ENCODE measurements at regions not wholly inside any gene's neighbourhood (a gene's known extent, or its start where the extent isn't known, plus 50 kb on each side); places are given as distances from the start of the nearest gene placed in this dataset.

DNA sequence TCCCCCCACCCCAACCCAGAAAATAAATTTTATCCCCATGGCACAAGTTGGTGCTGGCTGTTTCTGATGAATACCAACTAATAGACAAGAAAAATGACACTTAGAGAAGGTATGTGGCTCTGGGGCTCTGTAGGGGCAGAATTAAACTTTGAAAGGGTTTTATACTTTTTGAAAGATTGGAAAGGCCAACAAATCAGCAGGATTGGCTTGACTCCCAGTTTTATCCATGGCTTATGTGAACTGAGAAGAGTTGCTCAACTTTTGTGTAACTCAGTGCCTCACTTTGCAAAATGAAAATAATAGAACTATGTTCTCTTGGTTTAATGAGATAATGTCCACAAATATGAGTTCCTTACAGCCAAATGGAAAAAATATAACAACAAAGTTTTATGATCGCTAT lies 288.9 kb upstream of the KIF2A start:
- no peak for DNase-seq (ENCODE audit: low spot score)

DNA sequence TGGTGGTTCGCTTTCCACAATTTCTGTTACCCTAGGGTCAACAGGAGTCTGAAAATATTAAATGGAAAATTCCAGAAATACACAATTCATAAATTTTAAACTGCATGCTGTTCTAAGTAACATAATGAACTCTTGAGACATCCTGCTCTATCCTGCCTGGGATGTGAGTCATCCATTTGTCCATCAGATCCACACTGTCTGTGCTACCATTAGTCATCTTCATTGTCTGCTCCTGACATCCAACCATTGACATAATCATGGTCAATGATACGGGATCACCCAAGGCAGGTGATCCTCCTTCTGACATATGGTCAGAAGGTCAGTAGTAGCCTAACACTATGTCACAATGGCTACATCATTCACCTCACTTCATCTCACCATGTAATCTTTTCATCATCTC lies 276.7 kb upstream of the KIF2A start:
- DNase-seq (ENCODE audit: low spot score): no peak

DNA sequence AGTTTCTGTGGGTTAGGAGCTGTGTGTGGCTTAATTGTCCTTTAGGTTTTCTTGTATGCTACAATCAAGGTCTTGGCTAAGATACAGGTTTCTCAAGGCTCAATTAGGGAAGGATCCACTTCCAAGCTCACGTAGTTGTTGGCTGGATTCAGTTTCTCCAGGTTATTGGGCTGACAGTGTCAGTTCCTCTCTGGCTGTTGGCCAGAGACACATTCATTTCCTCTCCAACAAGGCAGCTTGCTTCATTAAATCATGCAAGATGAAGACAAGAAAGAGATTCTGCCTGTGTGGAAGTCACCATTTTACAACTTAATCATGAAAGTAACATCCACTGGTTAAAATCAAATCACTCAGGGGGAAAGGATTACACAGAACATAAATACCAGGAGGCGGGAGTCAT lies 275.7 kb upstream of the KIF2A start:
- no peak for DNase-seq (ENCODE audit: low spot score)

DNA sequence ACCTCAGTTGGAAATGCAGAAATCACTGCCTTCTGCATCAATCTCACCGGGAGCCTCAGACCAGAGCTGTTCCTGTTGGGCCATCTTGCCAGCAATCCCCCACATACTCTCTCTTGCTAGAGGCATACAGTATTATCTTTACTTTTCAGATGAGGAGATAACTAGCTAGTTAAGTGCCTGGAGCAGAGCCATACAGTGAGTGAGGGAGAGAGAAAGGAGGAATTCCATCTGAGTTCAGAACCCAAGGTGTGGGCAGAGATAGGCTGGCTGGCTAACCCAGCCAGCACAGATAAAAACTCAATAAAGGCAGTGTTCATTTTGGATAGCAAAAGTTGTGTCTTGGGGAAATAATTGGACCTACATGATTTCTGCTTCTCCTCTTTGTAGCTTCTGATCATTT lies 268.0 kb upstream of the KIF2A start:
- DNase-seq (ENCODE audit: low spot score): no peak

DNA sequence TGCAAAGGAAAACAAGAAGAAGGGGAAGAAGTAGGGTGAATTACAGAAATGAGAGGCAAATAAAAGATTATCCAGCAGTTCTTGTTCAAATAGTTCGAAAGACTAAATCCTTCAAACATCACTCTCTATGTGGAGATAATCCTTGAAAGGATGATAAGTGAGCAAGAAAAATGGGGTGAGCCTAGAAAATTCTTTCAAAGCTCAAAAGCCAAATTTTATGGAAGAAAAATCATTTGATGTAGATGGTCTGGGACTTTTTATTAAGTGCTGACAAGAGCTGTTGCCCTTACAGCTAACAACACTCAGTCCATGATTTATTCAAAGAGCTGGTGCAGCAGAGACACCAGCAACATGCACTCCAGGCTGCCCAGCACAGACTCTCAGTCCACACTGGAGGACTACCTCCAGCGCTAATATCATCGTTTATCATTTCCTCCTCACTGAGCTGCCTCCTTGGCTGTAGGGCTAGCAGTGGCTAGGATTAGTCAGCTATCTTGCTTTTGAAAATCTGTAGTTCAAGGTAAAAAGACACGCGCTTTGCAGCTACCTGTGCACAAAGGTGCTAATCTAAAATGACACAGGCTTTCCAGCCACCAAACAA lies 264.8 kb upstream of the KIF2A start:
- DNase-seq (ENCODE audit: low spot score): no peak

DNA sequence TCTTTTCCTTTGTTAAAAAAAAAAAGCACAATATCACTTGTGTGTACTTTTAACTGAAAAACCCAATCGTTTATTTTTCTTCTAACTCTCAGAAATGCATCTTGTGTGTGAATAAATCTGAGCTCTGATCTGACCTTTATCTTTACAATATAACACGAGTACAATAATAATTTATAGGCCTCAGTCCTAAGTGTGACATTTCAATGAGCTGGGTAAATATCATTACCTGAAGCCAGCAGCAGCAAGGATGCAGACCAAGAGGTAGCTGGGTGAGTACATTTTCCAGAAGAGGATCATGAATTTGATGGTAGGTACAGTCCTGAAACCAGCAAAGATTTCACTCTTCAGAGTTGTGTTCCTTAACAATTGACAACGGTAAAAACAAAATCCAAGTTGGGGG lies 264.0 kb upstream of the KIF2A start:
- DNase-seq (ENCODE audit: low spot score): no peak

DNA sequence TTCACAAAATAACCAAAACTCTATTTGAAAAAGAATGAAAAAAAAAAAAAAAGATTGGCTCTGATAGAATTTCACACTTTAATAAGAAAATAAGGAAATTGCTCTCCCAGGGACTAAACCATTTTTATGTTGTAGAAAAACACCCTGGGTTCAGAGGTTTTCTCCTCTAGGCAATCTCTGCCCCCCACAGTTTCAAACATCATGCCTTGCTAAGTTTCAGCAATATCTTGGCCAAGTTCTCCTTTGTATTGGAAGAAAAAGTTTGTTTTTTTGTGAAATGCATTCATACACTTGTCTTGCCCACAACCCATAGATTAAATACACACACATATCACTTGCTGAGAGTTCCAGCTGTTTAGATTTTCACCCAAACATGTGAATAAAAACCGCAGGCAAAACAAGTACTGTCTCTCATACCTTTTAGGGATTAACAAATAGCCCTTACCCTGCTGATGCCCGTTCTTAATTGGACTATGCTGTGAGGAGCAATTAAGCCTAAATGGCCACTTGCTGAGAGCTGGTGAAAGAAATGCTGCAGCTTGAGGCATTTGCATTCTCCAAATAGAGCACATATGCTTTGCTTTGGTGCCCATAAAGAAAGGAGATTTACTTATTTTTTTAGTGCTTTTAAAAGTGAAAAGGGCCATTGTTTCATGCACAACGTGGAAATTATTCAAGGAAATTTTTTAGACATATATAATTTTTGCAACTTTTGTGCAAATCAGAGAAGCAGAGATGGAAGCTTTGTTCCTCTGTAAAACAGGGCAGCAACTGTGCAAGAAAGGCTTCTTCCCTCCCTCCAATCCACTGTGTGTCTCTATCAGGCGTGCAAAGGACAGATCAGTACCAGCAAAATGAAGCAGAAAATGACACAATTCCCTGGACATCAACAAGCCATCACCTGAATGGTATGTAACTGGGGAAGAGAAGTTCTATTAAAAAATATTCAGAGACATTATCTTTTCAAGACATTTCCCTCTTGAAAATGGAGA lies 262.4 kb upstream of the KIF2A start:
- no peak for DNase-seq (ENCODE audit: low spot score)

DNA sequence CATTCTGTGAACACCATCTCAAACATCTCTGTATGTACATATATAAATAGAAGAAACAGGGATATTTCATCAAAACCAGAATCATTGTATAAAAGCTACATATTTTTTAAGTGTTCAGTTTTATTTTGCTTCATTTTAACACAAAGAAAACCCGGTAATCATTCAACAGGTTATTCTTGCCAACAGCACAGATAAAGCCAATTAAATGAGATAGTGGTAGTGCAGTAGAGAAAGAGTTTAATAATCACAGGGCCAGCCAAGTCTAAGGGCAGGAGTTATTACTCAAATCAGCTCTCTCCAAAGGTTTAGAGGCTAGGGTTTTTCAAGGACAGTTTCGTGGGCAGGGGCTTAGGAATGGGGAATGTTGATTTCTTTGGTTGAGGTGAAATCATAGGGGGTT lies 261.0 kb upstream of the KIF2A start:
- no peak for DNase-seq (ENCODE audit: low spot score)

DNA sequence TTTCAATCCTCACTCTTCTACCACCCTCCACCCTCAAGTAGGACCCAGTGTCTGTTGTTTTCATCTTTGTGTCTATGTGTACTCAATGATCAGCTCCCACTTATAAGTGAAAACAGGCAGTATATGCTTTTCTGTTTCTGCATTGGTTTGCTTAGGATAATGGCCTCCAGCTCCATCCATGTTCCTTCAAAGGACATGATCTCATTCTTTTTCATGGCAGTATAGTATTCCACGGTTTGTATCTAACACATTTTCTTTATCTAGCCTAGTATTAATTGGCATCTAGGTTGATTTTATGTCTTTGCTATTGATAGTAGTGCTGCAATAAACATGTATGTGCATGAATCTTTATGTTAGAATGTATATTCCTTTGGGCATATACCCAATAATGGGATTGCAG lies 259.8 kb upstream of the KIF2A start:
- DNase-seq (ENCODE audit: low spot score): no peak

DNA sequence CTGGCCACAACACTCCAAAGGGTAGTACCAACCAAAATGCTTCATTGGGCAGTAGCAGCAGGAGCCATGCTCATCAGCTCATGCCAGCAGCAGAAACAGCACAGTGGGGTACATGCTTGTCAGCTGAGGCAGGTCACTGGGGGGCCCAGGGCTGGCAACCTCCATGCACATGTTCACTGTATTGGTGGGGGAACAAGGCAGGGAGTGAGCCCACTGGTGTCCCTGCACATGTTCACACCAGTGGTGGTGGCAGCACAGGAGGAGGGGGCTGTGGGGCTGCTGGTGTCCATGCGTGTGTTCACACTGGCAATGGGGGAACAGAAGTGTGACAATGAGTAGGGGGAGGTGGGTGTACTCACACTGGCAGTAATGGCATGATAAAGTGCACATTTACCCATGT lies 254.3 kb upstream of the KIF2A start:
- no peak for DNase-seq (ENCODE audit: low spot score)

DNA sequence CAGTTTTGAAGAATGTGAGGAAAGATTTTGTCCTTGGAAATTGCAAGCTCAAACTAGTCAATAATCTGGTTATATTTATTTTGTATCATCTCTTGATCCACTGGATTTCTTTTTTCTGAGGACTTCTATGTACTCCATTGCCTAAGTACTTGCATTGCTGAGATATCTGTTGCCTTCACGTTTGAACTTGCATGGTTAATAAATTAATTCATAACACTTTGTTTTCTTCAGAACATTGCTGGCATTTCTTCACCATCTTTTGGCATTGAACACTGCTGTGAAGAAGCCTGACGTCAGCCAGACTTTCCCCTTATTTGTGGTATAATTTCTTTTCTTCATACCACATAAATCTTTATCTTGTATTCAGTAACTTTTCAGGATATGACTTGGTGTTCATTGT lies 246.0 kb upstream of the KIF2A start:
- no peak for DNase-seq (ENCODE audit: low spot score)

DNA sequence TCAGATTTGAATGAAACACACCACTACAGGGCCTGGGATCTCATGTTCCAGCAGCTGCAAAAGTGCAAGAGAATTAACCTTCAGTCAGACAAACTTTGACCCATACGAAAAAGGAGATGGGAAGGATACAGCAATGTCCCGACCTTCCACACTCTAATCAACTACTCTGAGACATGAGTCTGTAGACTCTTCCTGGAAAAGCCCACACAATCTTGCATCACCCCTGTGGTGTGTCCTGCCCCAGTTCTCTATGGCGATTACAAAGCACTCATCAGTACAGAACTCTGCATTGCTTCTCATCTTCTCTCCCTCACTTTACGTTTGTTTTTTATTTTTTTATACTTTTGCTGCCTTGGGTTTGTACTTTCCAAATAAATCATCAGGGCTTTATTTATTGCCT lies 241.0 kb upstream of the KIF2A start:
- DNase-seq (ENCODE audit: low spot score): no peak

DNA sequence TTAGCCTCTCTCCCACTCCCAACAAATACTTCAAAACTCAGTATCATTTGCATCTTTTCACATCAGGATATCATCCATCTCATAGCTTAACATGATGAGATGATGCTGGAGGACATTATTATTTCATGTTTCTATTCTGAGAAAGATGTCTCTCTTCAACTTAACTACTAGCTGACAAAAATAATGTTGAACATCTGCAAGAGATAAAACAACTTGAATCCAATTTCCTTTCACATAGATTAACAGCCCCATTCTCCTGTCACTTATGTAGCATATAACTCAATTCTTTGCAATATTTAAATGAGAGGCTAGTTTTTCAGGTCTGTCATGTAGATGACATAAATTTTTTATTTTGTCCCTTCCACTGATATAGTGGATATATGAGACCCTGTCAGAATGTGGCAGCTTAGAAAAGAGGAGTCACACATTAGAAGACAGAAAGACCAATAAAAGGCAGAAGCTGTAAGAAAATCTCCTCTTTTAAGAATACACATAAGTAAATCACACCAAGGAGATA lies 239.2 kb upstream of the KIF2A start:
- DNase-seq (ENCODE audit: low spot score): no peak

DNA sequence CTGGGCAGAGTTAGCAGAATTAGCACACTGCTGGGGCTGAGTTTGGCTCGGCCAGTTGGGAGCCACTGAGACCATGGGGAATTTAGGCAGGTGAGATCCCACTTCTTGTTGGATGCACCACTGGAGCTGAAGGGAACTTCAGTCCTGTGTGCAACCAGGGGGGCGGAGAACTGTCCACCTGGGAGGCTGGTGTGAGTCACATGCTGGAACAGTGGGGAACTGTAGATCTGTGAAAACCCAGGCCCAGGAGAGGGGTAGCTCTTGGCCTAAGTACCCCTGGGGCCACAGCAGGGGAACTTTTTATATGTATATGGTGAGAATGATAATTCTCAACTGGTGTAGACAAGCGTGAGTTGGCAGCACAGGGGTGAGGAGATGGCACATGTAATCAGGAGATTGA lies 237.5 kb upstream of the KIF2A start:
- no peak for DNase-seq (ENCODE audit: low spot score)

DNA sequence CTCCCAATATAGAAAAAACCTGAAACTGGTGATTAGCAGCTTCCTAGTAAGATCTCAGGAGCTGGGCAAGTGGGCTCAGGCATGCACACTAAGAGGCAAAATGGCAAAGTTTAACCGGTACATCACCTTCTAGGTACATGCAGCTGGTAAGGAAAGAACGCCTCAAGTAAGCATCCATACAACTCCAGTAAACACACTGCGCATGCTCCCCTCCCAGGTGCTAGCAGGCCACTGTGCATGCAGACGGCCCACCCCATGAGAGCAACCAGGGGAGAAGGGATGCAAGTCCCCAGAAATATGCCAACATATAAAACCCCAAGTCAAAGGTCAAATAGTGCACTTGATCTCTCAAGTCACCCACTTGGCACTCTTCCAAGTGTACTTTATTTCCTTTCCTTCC lies 228.6 kb upstream of the KIF2A start:
- DNase-seq (ENCODE audit: low spot score): no peak

DNA sequence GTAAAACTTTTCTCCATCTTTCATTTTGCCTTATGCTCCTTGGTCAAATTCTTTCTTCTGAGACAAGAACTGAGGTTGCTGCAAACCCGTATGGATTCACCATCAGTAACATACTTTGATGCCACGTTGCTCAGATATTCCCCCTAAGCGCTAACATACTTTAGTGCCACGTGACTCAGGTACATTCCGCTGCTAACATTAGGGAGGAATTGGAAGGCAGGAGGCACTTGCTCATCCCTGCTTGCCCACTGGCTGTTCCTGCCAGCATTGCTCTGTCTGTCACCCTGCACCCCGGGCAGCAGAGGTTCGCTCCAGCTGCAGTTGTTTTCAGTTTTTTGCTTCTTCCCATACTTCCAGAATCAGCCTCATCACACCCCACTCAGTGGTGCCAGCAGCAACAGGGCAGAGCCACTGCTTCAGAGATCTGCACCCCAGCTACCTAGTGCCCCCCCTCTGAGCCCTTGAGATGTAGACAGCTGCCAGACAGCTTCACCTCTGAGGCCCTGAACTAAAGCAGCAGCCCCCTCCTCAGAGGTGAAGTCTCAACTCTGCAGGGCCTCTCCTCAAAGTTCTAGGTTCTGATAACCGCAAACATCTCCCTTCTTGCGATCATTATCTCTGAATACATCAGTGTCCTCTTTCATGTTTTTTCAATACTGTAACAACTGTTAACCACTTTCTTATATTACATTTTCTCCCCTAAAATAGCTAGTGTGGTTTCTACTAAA lies 228.0 kb upstream of the KIF2A start:
- DNase-seq (ENCODE audit: low spot score): no peak

DNA sequence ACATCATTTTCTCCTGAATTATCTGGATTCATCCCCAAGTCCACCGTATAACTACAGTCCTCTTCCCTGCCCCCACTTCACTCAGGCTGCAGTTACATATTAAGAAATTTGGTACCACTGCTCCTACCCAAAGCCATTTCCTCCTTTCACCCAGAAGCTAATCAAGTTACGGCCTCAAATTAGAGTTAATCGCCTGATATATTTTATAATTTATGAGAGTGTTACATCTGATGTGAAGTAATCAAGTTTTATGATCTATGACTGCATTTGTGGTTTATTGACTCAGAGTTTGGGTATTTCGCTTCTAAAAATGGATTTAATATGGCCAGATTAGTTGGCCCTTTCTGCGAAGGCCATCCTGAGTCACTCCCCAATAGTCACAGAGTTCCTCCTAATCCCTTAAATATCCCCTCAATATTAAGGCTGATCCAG lies 223.6 kb upstream of the KIF2A start:
- DNase-seq (ENCODE audit: low spot score): no peak

DNA sequence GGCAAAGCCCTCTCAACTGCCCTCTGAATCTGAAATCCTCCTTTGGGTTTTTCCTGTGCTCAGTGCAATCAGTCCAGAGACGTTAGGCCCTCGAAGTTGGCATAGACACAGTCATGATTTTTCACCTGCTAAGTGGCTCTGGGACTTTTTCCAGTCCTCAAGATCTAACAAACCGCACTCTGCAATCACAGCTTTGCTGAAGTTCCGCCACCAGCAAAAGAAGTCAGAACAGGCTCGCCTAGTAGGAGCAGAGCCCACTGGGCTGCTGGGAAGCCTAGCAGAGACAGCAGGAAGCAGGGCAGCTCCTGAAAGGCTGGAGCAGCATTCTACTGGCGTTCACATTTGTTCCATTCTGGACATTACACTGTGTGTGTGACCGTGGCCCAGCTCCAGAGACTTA lies 222.8 kb upstream of the KIF2A start:
- no peak for DNase-seq (ENCODE audit: low spot score)

DNA sequence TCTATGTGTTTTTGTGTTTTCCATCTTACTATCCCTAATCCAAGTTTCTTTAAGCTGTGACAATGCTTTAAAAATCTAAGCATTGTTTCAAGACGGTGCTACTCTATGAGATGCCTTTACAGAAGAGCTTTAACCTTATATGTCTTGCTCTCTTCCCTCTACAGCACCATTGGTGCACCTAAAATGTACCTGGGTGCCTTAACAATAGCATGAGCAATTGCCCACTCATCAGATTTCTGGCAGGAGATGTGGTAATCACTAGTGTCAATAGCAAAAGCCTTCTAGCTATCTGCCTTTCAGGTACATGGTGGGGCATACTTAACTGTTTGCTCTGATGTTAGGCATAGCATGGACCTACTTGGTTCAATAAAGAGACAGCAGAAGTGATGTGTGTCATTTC lies 222.3 kb upstream of the KIF2A start:
- DNase-seq (ENCODE audit: low spot score): no peak

DNA sequence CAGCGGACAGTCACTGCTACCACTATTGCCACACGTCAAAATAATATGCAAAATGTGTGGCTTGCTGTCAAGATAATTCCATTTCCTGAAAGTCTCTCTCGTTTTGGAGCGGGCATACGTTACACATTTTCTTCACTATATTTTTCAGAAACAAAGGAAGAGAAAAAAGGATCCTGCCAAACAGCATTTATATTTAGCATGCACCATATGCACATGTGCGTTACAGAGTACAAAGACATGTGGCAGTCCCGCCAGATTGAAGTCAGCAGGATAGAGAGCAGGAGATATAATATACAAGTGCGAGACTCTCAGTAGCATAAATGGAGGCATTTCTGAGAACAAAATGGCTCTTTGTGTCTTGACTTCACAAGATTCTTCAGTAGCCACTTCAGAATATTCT lies 221.6 kb upstream of the KIF2A start:
- no peak for DNase-seq (ENCODE audit: low spot score)

DNA sequence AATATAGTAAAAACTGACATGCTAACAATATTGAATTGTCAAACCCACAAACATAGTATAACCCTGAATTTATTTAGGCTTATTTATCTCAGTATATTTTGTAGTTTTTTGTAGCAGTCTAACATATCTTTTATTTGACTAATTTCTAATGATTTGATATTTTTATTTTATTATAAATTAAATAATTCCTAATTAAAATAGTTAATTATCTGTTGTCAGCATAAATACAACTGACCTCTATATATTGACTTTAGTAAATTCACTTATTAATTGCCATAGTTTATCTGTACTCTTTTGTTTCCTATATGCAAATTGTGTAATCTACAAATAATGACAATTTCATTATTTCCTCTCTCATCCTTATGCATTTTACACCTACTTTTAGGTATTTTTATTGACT lies 215.1 kb upstream of the KIF2A start:
- DNase-seq (ENCODE audit: low spot score): no peak

DNA sequence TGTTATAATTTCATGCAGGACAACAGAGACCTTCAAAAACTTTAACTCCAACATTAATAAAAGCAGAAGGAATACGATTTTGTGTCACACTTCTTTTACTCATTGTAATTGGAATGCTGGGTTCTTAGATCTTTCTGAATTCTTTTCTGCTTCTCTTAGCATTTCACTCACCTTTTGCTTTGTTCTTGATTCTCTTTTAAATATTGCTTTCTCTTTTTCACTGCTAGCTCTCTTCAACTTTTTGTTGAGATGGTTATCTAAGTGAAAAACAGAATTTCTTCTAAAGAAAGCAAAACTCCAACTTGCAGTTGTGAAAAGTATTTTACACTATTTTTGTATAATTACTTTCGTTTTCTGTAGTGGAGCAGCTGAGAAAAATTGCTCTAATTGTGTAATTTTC lies 212.6 kb upstream of the KIF2A start:
- DNase-seq (ENCODE audit: low spot score): no peak

DNA sequence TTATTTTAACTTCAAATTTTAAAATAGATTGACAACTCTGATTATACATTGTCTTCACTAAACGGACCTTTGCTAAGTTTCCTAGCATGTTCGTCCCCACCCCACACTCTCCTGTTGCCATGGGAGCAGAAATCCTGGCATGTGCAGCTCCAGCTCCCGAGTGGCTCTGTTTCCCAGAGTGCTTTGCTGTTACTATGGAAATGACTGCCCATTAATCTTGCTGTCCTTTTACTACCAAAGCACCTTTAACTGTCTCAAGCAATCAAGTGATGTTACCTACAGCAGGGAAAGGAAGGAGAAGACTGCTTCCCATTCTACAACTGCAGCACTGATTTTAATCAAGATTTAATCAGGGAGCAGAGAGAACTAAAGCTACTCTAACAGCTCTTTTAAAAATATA lies 212.0 kb upstream of the KIF2A start:
- DNase-seq (ENCODE audit: low spot score): peak; percentile 42
